Bronchial epithelial cell (primary cell): ENCODE measurements at regions not wholly inside any gene's neighbourhood (a gene's known extent, or its start where the extent isn't known, plus 50 kb on each side); places are given as distances from the start of the nearest gene placed in this dataset.

Experiments
- DNase-seq: peaks from one replicate; pipeline ENCODE4 v3.0.0-alpha.2; 2010; ENCODE audit warnings: low read depth
- FAIRE-seq: peaks from 2 replicates; lab custom pipeline; 2011; peaks lifted over from hg19 to GRCh38; lab: Jason Lieb, UNC
- H3K27me3 ChIP-seq: 2 replicates; pipeline ENCODE4 v1.5.1; 2011; ENCODE audit warnings: low read length; ENCODE audit not compliant: control insufficient read depth, insufficient read depth
- H3K36me3 ChIP-seq: 2 replicates; pipeline ENCODE4 v1.5.1; 2011; ENCODE audit warnings: low read length; ENCODE audit not compliant: control insufficient read depth, insufficient read depth
- H3K4me3 ChIP-seq: 2 replicates; pipeline ENCODE4 v1.5.1; 2011; ENCODE audit warnings: mild to moderate bottlenecking, low read depth, low read length, control low read depth
- TF ChIP-seq, protein P1 (sequence below): IDR thresholded peaks from 2 replicates; pipeline ENCODE4 v1.5.1; 2011; ENCODE audit warnings: mild to moderate bottlenecking, moderate library complexity, low read length, control low read depth, inconsistent platforms; ENCODE audit not compliant: insufficient read depth, severe bottlenecking

DNA sequence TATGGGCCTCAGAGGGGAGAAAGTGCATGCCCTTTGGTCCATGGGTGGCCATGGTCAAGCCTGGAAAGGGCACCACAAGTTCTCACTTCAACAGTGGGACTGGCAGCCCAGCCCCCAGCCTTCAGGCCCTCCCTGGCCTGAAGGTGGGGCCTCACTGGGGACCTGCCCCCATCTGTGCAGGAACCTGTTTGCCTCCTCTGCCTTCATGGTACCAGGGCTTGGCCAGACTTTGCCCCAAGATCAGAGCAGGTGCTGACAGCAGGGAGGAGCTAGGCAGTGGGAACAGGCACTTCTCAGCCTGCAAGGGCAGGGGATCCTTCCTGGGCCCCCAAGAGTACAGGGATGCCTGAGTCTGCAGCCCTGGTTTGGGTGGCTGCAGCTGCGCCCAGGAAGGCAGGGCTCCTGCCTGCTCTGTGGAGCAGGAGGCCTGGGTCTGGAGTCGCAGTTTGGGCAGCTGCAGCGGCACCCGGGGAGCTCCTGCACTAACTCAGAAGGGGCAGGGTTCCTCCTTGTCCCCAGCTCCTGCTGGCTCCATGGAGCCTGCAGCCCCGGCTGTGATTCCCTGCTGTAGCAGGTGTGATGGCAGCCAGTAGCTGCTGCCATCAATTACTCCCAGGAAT, 460.1 kb upstream of the NCAM2 start:
- Histone ChIP-seq H3K27me3 (no peaks in the 10 kb centered on the region), H3K4me3 (no peak overlapping the region), H3K36me3 (no peaks in the 10 kb centered on the region)
- DNase-seq (no peak), FAIRE-seq (no peak)
- TF ChIP-seq, protein P1, sequence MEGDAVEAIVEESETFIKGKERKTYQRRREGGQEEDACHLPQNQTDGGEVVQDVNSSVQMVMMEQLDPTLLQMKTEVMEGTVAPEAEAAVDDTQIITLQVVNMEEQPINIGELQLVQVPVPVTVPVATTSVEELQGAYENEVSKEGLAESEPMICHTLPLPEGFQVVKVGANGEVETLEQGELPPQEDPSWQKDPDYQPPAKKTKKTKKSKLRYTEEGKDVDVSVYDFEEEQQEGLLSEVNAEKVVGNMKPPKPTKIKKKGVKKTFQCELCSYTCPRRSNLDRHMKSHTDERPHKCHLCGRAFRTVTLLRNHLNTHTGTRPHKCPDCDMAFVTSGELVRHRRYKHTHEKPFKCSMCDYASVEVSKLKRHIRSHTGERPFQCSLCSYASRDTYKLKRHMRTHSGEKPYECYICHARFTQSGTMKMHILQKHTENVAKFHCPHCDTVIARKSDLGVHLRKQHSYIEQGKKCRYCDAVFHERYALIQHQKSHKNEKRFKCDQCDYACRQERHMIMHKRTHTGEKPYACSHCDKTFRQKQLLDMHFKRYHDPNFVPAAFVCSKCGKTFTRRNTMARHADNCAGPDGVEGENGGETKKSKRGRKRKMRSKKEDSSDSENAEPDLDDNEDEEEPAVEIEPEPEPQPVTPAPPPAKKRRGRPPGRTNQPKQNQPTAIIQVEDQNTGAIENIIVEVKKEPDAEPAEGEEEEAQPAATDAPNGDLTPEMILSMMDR, result no peak

DNA sequence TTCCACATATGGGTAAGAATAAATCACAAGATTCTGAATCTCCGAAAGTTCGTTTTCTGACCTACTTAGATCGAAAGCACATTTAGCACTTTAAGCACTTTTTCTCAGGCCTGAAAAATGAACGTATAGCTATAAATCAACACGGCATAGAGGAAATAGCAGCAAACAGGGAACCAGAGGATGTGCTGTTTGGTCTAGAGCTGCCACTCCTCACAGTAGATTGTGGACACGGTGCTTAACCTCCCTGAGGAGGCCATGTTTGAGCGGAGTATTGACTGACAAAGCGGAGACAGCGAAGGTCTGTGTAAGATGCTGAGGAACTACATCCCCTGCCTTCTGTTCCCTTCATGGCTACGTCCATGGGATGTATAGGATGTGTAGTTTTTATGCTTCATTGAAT, 452.8 kb upstream of the NCAM2 start:
- FAIRE-seq (no peak), DNase-seq (no peak)
- H3K36me3 ChIP-seq, result no peaks in the 10 kb centered on the region
- TF ChIP-seq, protein P1, result no peak
- no peaks in the 10 kb centered on the region for H3K27me3 ChIP-seq
- no peak overlapping the region for H3K4me3 ChIP-seq

DNA sequence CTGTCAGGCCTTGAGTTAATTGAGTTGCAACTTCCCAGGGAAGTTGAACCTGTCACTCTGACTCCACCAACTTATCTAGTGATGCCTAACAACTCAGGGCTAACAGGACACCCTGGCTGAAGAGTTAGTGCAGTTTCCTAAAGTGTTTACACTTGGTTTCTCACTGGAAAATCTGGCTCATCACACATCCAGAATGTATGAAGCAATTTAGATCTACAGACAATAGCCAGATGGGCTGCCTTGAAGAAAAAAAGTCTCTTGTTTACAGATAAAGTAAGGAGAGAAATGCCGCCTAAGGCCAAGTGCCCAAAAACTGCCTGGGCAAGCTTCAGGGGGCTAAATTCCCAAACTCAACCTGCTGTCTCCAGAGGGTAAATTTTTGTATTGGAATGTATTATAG, 446.3 kb upstream of the NCAM2 start:
- Histone ChIP-seq H3K36me3 (no peaks in the 10 kb centered on the region), H3K27me3 (no peaks in the 10 kb centered on the region), H3K4me3 (no peak overlapping the region)
- TF ChIP-seq, protein P1, result no peak
- no peak for DNase-seq
- FAIRE-seq, result no peak

DNA sequence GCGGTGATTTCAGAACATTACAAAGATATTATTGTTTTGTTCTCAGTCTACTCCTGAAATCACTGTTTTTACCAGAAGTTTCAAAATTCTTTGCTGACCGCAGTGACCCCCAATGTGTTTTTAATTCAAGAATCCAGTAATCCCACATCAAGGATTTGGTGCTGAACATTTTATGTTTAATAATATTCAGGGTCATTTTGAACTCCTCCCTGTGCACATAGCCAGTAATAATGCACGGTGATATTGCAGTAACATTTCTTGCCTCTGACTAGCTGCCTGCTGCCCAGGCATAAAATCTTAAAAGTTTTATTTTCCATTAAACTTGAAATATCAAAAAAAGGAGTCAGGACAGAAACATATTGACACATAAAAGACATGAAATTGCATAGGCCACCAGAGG, 443.4 kb upstream of the NCAM2 start:
- no peaks in the 10 kb centered on the region for H3K36me3 ChIP-seq
- DNase-seq, result no peak
- H3K4me3 ChIP-seq, result no peak overlapping the region
- H3K27me3 ChIP-seq, result no peaks in the 10 kb centered on the region
- TF ChIP-seq, protein P1, result no peak
- no peak for FAIRE-seq

DNA sequence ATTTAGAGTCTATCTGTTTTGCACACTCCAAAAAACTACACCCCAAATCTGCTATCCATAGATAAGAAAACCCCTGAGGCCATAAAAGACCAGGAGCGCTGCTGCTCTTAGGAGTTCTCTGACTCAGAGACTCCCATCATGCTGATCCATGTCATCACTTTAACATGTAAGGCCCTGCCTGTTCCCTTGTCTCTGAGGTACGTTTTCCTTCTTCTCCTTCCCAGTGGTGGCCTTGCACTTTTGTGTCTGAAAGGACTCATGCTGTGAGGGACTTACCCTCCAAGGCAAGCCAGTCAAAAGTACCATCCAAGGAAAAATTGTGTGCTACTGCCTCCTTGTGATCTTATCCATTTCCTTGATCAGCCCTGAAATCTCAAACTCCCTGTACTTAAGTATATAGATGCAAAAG, 427.4 kb upstream of the NCAM2 start:
- Histone ChIP-seq H3K36me3 (no peaks in the 10 kb centered on the region), H3K4me3 (no peak overlapping the region), H3K27me3 (no peaks in the 10 kb centered on the region)
- DNase-seq, result peak; percentile 4
- TF ChIP-seq, protein P1, result no peak
- FAIRE-seq, result peak; percentile 7

DNA sequence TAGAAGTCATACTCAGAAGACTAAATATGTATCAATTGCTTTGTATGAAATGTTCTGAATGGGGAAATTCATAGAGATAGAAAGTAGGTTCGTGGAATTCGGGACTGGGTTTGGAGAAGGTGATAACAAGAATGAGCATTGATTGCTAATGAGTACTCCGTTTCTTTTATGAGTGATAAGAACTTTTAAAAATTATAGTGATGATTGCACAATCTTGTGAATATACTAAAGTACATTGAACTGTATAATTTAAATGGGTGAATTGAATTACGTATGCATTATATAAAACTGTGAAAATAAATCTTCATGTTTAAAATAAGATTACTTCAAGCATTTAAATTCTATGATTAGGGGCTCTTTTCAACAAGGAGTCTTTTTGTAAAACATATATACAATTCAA, 425.6 kb upstream of the NCAM2 start:
- Histone ChIP-seq H3K27me3 (no peaks in the 10 kb centered on the region), H3K4me3 (no peak overlapping the region), H3K36me3 (no peaks in the 10 kb centered on the region)
- DNase-seq (no peak), FAIRE-seq (no peak)
- TF ChIP-seq, protein P1, result no peak
